ENCODE measurements at regions not wholly inside any gene's neighbourhood (a gene's known extent, or its start where the extent isn't known, plus 50 kb on each side); places are given as distances from the start of the nearest gene placed in this dataset.

GRCh38 chr14:92225731-92226130, 97.2 kb upstream of the SLC24A4 start:
- TF ChIP-seq, protein P1, sequence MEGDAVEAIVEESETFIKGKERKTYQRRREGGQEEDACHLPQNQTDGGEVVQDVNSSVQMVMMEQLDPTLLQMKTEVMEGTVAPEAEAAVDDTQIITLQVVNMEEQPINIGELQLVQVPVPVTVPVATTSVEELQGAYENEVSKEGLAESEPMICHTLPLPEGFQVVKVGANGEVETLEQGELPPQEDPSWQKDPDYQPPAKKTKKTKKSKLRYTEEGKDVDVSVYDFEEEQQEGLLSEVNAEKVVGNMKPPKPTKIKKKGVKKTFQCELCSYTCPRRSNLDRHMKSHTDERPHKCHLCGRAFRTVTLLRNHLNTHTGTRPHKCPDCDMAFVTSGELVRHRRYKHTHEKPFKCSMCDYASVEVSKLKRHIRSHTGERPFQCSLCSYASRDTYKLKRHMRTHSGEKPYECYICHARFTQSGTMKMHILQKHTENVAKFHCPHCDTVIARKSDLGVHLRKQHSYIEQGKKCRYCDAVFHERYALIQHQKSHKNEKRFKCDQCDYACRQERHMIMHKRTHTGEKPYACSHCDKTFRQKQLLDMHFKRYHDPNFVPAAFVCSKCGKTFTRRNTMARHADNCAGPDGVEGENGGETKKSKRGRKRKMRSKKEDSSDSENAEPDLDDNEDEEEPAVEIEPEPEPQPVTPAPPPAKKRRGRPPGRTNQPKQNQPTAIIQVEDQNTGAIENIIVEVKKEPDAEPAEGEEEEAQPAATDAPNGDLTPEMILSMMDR (IDR thresholded peaks at IDR 0.05) = no peak
- no peak for TF ChIP-seq EZH2 (IDR thresholded peaks at IDR 0.05; ENCODE audit: borderline replicate concordance, insufficient read depth, low read depth, low read length, poor library complexity, severe bottlenecking)
